T47D (cell line): ENCODE measurements at regions not wholly inside any gene's neighbourhood (a gene's known extent, or its start where the extent isn't known, plus 50 kb on each side); places are given as distances from the start of the nearest gene placed in this dataset.
"Not testable (repeated sequence)": the region's sequence is repeated elsewhere in the genome, so short reads cannot be mapped to it uniquely, and the experiment has no call there.

Source experiments
- DNase-seq, 2 experiments: peaks; one replicate each; pipeline versions ENCODE4 v3.0.0 to v3.0.0-alpha.2; 2011 to 2012; ENCODE audit warnings: low read depth in 1 of 2, low spot score in 1 of 2
- JUND ChIP-seq: IDR thresholded peaks from 2 replicates; pipeline ENCODE4 v1.6.1; 2012; ENCODE audit warnings: low read depth
- in situ Hi-C: cut with HindIII; loops from 2 replicates; pipeline ENCODE4 v1.10.0; 2016; ENCODE audit warnings: low sequenced_read_pairs, low pct_unique_long_range_greater_than_20kb

DNA sequence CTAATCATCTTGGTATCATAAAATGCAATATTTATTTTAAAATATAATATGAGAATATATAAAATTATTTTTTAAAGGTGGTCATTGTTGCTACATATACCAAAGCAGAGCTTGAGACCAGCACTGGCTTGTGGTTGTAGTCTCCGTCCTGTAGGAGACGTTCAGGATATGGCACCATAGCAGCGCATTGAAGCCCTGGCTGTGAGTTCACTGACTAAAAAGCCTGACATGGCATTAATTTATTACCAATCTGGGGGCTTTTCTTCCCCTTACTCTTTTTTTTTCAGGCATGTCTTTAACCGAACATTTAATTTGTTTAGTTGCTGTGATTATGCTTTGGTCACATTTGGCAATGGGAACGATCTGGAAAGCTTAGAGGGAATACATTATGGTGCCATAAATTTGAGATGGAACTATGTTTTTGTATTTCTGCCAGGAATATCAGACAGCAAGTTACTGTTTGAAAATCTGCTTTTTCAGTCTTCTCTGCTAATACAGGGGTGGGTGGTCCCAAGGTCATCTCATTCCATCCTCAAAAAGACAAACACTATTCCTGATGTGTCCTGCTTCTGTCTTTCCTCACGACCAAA lies 108.5 kb downstream of the ZIC4 start:
- no peak for TF ChIP-seq JUND
- in situ Hi-C loops, result no loop called here

GRCh38 chr3:147287370-147287769 lies 119.0 kb downstream of the ZIC4 start:
- DNase-seq, in situ Hi-C loops: not testable (repeated sequence)

More for the DNA sequence above, 108.5 kb downstream of the ZIC4 start:
- no peak for DNase-seq

GRCh38 chr3:147269907-147270306 lies 136.4 kb downstream of the ZIC4 start:
- DNase-seq, result no peak
- TF ChIP-seq JUND, result no peak
- in situ Hi-C loops, result no loop called here

DNA sequence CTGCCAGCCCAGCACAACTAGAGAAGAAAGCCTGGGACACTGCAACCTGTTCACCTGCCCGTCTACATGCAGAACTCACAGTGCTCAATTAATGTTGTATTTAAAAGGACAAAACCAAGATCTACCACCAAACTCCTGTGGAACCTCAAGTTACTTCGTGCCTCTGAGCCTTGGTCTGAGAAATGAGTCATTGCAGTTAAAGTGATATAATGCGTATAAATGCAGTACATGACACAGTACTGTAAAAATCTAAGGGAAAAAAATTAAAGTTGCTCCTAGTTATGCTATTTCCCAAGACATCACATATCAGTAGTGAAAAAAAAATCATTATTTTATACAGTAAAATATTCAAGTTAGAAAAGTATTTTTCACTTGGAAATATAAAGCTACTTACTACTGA lies 138.9 kb downstream of the ZIC4 start:
- in situ Hi-C loops, result no loop called here
- DNase-seq, result no peak
- TF ChIP-seq JUND, result no peak

DNA sequence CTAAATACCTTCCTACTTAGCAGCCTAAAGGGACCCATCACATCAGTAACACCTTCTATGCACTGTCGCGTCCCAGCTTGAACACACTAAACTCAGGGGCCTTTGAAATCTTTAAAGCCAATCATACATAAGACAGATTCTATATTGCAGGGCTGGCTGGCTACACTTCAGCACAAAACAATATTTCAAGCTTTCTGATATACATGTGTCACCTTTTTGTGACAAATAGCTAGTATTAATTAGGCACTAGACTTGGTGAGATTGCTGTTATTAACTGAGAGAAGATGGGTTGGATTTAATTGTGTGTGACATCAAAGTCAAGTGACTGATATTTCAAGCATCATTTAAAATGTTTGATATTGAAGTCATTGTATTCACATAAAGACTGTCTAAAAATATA lies 148.4 kb downstream of the ZIC4 start:
- in situ Hi-C loops, result no loop called here
- TF ChIP-seq JUND, result no peak

DNA sequence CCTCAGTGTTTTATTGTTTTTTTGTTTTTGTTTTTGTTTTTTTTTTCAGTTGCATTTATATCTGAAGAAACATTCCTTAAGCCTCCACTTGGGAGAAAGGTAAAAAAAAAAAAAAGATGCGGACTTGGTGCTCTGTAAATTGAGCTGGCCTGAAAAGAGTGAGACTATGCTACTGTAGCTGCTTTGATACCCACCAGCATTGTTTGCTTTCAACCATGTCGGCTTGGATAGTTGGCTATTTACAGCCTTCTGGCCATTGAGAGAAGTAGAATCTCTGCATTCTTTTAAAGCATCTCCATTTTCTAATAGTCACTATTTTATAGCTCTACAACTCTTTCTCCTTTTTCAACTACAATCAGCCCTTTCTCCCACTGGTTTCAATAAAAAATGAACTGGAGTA lies 149.6 kb downstream of the ZIC4 start:
- in situ Hi-C loops, result no loop called here
- no peak for TF ChIP-seq JUND
- DNase-seq, result no peak

More for the DNA sequence above, 148.4 kb downstream of the ZIC4 start:
- DNase-seq, result no peak

- no peak for TF ChIP-seq JUND
- no peak for DNase-seq
- in situ Hi-C loops, result no loop called here
Observed at GRCh38 chr3:147246906-147247305, 159.4 kb downstream of the ZIC4 start.

DNA sequence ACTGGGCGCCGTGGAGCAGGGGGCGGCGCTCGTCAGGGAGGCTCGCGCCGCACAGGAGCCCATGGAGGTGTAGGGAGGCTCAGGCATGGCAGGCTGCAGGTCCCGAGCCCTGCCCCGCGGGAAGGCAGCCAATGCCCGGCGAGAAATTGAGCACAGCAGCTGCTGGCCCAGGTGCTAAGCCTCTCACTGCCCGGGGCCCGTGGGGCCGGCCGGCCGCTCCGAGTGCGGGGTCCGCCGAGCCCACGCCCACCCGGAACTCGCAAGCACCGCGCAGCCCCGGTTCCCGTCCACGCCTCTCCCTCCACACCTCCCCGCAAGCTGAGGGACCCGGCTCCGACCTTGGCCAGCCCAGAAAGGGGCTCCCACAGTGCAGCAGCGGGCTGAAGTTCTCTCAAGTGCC lies 160.7 kb downstream of the ZIC4 start:
- DNase-seq, in situ Hi-C loops: not testable (repeated sequence)

- in situ Hi-C loops, result not testable (repeated sequence)
- DNase-seq, result peak in 1 of 2 experiments; percentile 57
Observed at GRCh38 chr3:147245022-147245421, 161.3 kb downstream of the ZIC4 start.

DNA sequence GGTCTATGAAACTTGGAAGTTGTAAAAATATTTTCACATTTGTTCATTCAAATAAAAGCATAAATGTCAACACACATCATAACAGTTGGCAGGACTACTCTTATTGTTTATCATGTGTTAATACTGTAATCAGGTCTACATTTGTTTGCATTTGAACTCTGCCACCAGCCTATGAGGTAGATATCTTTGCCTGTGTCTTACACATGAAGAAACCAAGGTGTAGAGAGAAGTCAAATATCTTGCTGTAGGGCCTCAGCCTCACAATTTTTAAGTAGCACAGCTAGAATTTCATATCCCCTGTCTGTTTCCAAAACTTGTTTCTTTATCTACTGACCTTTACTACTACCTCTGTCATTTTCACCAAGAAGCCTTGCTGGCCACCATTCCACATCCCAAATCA lies 161.9 kb downstream of the ZIC4 start:
- no peak for TF ChIP-seq JUND
- no peak for DNase-seq
- in situ Hi-C loops, result no loop called here

GRCh38 chr3:147240581-147240980 lies 165.8 kb downstream of the ZIC4 start:
- in situ Hi-C loops, result no loop called here
- TF ChIP-seq JUND, result no peak
- no peak for DNase-seq

DNA sequence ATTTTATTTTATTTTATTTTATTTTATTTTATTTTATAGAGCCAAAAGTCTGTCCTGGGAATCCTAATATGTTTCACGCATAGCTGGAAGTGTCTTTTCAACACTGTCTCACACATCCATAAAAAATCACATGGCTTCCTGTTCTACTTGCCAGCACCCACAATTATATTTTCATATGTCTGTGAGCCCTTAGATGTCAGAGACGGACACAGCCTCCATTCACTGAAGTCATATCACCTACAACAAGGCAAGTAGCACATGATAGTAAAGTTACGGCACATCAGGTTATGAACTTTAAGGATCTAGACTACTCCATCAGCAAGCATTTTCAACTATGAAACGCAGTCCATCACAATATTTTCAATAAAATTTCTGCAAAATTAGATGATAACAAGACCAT lies 168.4 kb downstream of the ZIC4 start:
- no peak for DNase-seq
- in situ Hi-C loops, result no loop called here
- TF ChIP-seq JUND, result no peak

GRCh38 chr3:147231980-147232379 lies 174.4 kb downstream of the ZIC4 start:
- in situ Hi-C loops, DNase-seq: not testable (repeated sequence)

- DNase-seq, result no peak
- no peak for TF ChIP-seq JUND
- in situ Hi-C loops, result no loop called here
Observed at GRCh38 chr3:147231111-147231510, 175.2 kb downstream of the ZIC4 start.
